H1 (cell line): ENCODE measurements at regions not wholly inside any gene's neighbourhood (a gene's known extent, or its start where the extent isn't known, plus 50 kb on each side); places are given as distances from the start of the nearest gene placed in this dataset.

Experiments used
- CTCF ChIA-PET: fragments of 300-600 bp; sonication (Branson Sonifier 250); formaldehyde crosslinking; loops from one replicate; lab custom pipeline; 2021; ENCODE audit not compliant: partially characterized antibody; lab: Charles Lee
- POLR2A ChIA-PET: fragments of 300-600 bp; sonication (Branson Sonifier 250); formaldehyde crosslinking; loops from one replicate; lab custom pipeline; 2021; ENCODE audit warnings: inconsistent platforms; ENCODE audit not compliant: partially characterized antibody; lab: Charles Lee
- DNase-seq, 2 experiments: peaks; one replicate each; pipeline versions ENCODE4 v3.0.0 to v3.0.0-alpha.2; 2010 to 2022; ENCODE audit warnings: low spot score in 2 of 2, low read depth in 1 of 2, mixed read lengths in 1 of 2
- FAIRE-seq: peaks from 2 replicates; lab custom pipeline; 2011; peaks lifted over from hg19 to GRCh38; lab: Jason Lieb, UNC
- H2AFZ ChIP-seq: 2 replicates; pipeline ENCODE4 v1.8.1; 2012; ENCODE audit warnings: low read length, inconsistent platforms
- H2AK5ac ChIP-seq: 2 replicates; pipeline ENCODE4 v1.6.1; 2013; ENCODE audit warnings: low read depth, low read length
- H2BK120ac ChIP-seq: replicated peaks from 2 replicates; pipeline ENCODE3; 2013; ENCODE audit warnings: low read depth, low read length, inconsistent platforms
- H2BK12ac ChIP-seq: 2 replicates; pipeline ENCODE4 v1.6.1; 2013; ENCODE audit warnings: low read depth, low read length
- H2BK15ac ChIP-seq: 2 replicates; pipeline ENCODE4 v1.6.1; 2013; ENCODE audit warnings: low read length
- H2BK20ac ChIP-seq: 2 replicates; pipeline ENCODE4 v1.6.1; 2013; ENCODE audit warnings: low read length
- H2BK5ac ChIP-seq: 2 replicates; pipeline ENCODE4 v1.6.1; 2013; ENCODE audit warnings: low read depth, low read length
- H3K14ac ChIP-seq: 2 replicates; pipeline ENCODE4 v1.6.1; 2013; ENCODE audit warnings: inconsistent platforms; ENCODE audit not compliant: insufficient read length
- H3K18ac ChIP-seq: 2 replicates; pipeline ENCODE4 v1.6.1; 2013; ENCODE audit warnings: low read length; ENCODE audit errors: extremely low read depth
- H3K23ac ChIP-seq: 2 replicates; pipeline ENCODE4 v1.6.1; 2013; ENCODE audit warnings: inconsistent platforms; ENCODE audit not compliant: insufficient read length
- H3K23me2 ChIP-seq: 2 replicates; pipeline ENCODE4 v1.6.1; 2013; ENCODE audit warnings: low read depth, low read length
- H3K27ac ChIP-seq: 2 replicates; pipeline ENCODE4 v1.6.1; 2011; ENCODE audit warnings: low read depth, low read length, inconsistent platforms
- H3K27me3 ChIP-seq, 4 experiments: replicated peaks in 1 of 4; 1 replicate in 1 of 4; 2 replicates in 3 of 4; pipeline versions ENCODE4 v1.6.1 to v1.8.1; 2011 to 2013; ENCODE audit warnings: low read length in 3 of 4, mild to moderate bottlenecking in 3 of 4, inconsistent platforms in 2 of 4, mixed read lengths in 2 of 4, moderate library complexity in 1 of 4; ENCODE audit not compliant: control insufficient read depth in 3 of 4, insufficient read depth in 3 of 4; ENCODE audit errors: extremely low read depth in 1 of 4
- H3K36me3 ChIP-seq, 4 experiments: 2 replicates each; pipeline versions ENCODE4 v1.6.1 to v1.8.1; 2011 to 2013; ENCODE audit warnings: mild to moderate bottlenecking in 4 of 4, low read length in 3 of 4, moderate library complexity in 2 of 4, control low read depth in 1 of 4, inconsistent platforms in 1 of 4; ENCODE audit not compliant: insufficient read depth in 4 of 4, control insufficient read depth in 2 of 4
- H3K4ac ChIP-seq: replicated peaks from 2 replicates; pipeline ENCODE3; 2013; ENCODE audit warnings: low read length, low read depth, mixed read lengths, inconsistent platforms; ENCODE audit not compliant: insufficient read length
- H3K4me1 ChIP-seq, 4 experiments: replicated peaks in 1 of 4; 1 replicate in 1 of 4; 2 replicates in 3 of 4; pipeline versions ENCODE4 v1.6.1 to v1.8.1; 2011 to 2013; ENCODE audit warnings: low read length in 3 of 4, inconsistent platforms in 2 of 4, mixed read lengths in 1 of 4; ENCODE audit not compliant: insufficient read depth in 4 of 4, control insufficient read depth in 3 of 4
- H3K4me2 ChIP-seq, 2 experiments: 2 replicates each; pipeline versions ENCODE4 v1.6.1 to v1.8.1; 2011 to 2013; ENCODE audit warnings: low read depth in 2 of 2, low read length in 2 of 2, control low read depth in 1 of 2, inconsistent platforms in 1 of 2, mild to moderate bottlenecking in 1 of 2; ENCODE audit not compliant: insufficient read depth in 1 of 2
- H3K4me3 ChIP-seq, 4 experiments: fragments of 200-600, 300-600 bp in 1 of 4; sonication (generic), shearing (Covaris generic), sonication (Bioruptor Twin) in 1 of 4; 2 replicates each; pipeline versions ENCODE4 v1.5.1 to v1.8.1; 2011 to 2016; ENCODE audit warnings: low read length in 4 of 4, low read depth in 3 of 4, control low read depth in 2 of 4, inconsistent platforms in 2 of 4, mild to moderate bottlenecking in 2 of 4, mixed read lengths in 1 of 4, moderate library complexity in 1 of 4; ENCODE audit not compliant: insufficient read depth in 2 of 4; ENCODE audit errors: extremely low read depth in 1 of 4
- H3K56ac ChIP-seq: replicated peaks from 2 replicates; pipeline ENCODE3; 2013; ENCODE audit warnings: low read depth, mild to moderate bottlenecking, mixed read lengths, low read length, inconsistent platforms; ENCODE audit not compliant: insufficient read length
- H3K79me1 ChIP-seq: 2 replicates; pipeline ENCODE4 v1.6.1; 2013; ENCODE audit warnings: low read depth, low read length, control low read depth
- H3K79me2 ChIP-seq, 2 experiments: 2 replicates each; pipeline versions ENCODE4 v1.6.1 to v1.8.1; 2012 to 2013; ENCODE audit warnings: low read length in 2 of 2, mild to moderate bottlenecking in 2 of 2, inconsistent platforms in 1 of 2; ENCODE audit not compliant: insufficient read depth in 2 of 2, control insufficient read depth in 1 of 2
- H3K9ac ChIP-seq, 4 experiments: replicated peaks in 1 of 4; 1 replicate in 1 of 4; 2 replicates in 3 of 4; pipeline versions ENCODE4 v1.6.1 to v1.8.1; 2011 to 2013; ENCODE audit warnings: low read depth in 3 of 4, low read length in 3 of 4, control low read depth in 2 of 4, mild to moderate bottlenecking in 2 of 4, moderate library complexity in 2 of 4, inconsistent platforms in 1 of 4; ENCODE audit errors: extremely low read depth in 1 of 4
- H3K9me3 ChIP-seq, 2 experiments: 2 replicates each; pipeline versions ENCODE4 v1.6.1 to v1.8.1; 2012 to 2013; ENCODE audit warnings: mild to moderate bottlenecking in 2 of 2, moderate library complexity in 2 of 2, control low read depth in 1 of 2, inconsistent platforms in 1 of 2, low read depth in 1 of 2, low read length in 1 of 2, mixed read lengths in 1 of 2; ENCODE audit not compliant: insufficient read depth in 2 of 2
- H4K20me1 ChIP-seq, 2 experiments: replicated peaks in 1 of 2; 2 replicates each; pipeline versions ENCODE3 to v1.8.1; 2011 to 2013; ENCODE audit warnings: inconsistent platforms in 2 of 2, low read length in 2 of 2, mild to moderate bottlenecking in 1 of 2; ENCODE audit not compliant: insufficient read depth in 2 of 2, control insufficient read depth in 1 of 2
- H4K5ac ChIP-seq: 2 replicates; pipeline ENCODE4 v1.6.1; 2013; ENCODE audit warnings: low read length, low read depth, mixed read lengths, inconsistent platforms; ENCODE audit not compliant: insufficient read length
- H4K8ac ChIP-seq: 2 replicates; pipeline ENCODE4 v1.8.0; 2013; ENCODE audit warnings: mild to moderate bottlenecking, moderate library complexity, low read length, inconsistent platforms; ENCODE audit not compliant: insufficient read depth; ENCODE audit errors: extremely low read depth
- H4K91ac ChIP-seq: replicated peaks from 2 replicates; pipeline ENCODE3; 2013; ENCODE audit warnings: low read length, mixed read lengths, inconsistent platforms; ENCODE audit not compliant: insufficient read length
- CTCF ChIP-seq, 3 experiments: IDR thresholded peaks; 1 replicate in 2 of 3; 2 replicates in 1 of 3; pipeline versions ENCODE4 v1.5.1 to v1.6.1; 2011; ENCODE audit warnings: low read length in 3 of 3, mild to moderate bottlenecking in 3 of 3, inconsistent platforms in 2 of 3, low read depth in 1 of 3, moderate library complexity in 1 of 3; ENCODE audit not compliant: insufficient read depth in 1 of 3; ENCODE audit errors: control extremely low read depth in 1 of 3
- EP300 ChIP-seq, 2 experiments: IDR thresholded peaks; 1 replicate in 1 of 2; 2 replicates in 1 of 2; pipeline ENCODE4 v1.6.1; 2011 to 2012; ENCODE audit warnings: low read depth in 2 of 2, low read length in 2 of 2, mild to moderate bottlenecking in 2 of 2, borderline replicate concordance in 1 of 2, inconsistent platforms in 1 of 2, moderate library complexity in 1 of 2
- RAD21 ChIP-seq, 2 experiments: IDR thresholded peaks in 1 of 2; conservative IDR thresholded peaks in 1 of 2; 2 replicates each; pipeline ENCODE4 v1.6.1; 2011; ENCODE audit warnings: low read depth in 2 of 2, low read length in 2 of 2, improper control_type of control experiment in 1 of 2, inconsistent platforms in 1 of 2, mild to moderate bottlenecking in 1 of 2, moderate library complexity in 1 of 2
- SAP30 ChIP-seq: fragments of 300-600 bp; sonication (generic); IDR thresholded peaks from 2 replicates; pipeline ENCODE4 v1.7.1; 2012; ENCODE audit warnings: low read length, moderate library complexity, mild to moderate bottlenecking, inconsistent platforms; ENCODE audit not compliant: insufficient read depth, insufficient replicate concordance
- SUZ12 ChIP-seq: fragments of 200-600 bp; sonication (generic); IDR thresholded peaks from 2 replicates; pipeline ENCODE4 v1.6.1; 2012; ENCODE audit warnings: mild to moderate bottlenecking, inconsistent platforms, low read length, moderate library complexity, mixed read lengths
- TAF1 ChIP-seq: IDR thresholded peaks from 2 replicates; pipeline ENCODE4 v1.6.1; 2011; ENCODE audit warnings: mild to moderate bottlenecking, low read depth, low read length
- YY1 ChIP-seq: IDR thresholded peaks from 2 replicates; pipeline ENCODE4 v1.6.1; 2011; ENCODE audit warnings: low read depth, mild to moderate bottlenecking, low read length
- WGBS, 2 experiments: shearing (Covaris generic) in 1 of 2; methylation state at CpG; one replicate each; pipeline versions ENCODE4 v1.1.6 to v1.1.7; 2013 to 2015; ENCODE audit warnings: low lambda C conversion rate in 2 of 2, mixed read lengths in 2 of 2, inconsistent platforms in 1 of 2, low coverage in 1 of 2, missing lambda C conversion rate in 1 of 2; ENCODE audit not compliant: insufficient replicate concordance in 2 of 2, insufficient coverage in 1 of 2, insufficient read length in 1 of 2; ENCODE audit errors: extremely low coverage in 1 of 2, missing lambda C conversion rate in 1 of 2; 5-methylcytosine and 5-hydroxymethylcytosine counted together

DNA sequence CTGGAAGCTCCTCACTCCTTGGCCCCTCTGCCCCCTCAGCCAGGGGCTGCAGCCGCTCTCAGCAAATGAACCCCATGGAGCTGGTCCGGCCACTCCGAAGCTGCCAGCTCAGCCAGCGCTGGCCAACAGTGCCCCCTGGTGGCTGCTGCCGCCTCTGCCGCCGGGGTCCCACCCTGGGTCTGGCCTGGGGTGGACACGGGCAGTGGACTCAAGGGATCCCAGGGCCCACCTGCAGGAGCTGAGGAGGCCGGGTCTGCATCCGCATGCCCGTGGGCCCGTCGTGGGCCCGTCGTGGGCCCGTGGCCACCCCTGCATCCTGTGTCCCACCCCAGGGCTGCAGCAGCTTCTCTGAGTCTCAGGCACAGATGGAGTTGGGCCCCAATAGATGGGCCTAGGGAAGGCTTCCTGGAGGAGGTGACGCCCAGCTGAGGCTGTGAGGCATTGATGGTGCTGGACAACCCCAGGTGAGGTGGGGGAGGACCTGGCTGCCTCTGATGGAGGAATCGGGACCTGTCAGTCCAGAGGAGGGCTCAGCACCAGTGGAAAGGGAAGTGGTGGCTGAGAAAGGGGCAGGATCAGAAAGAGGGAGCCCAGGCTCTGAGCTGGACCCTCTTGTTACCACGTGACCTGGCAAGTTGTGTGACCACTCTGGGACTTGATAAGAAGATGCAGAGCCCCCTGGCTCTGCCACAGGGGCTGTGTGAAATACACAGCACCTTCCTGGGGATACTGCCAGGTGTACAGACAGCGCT lies 522.3 kb downstream of the BRD1 start:
- WGBS, 2 experiments = 28% methylated on average over 20 of the region's 20 CpGs; no CpG with 5 or more reads in 1 of the 2 experiments
- no peaks in the 10 kb centered on the region; the same call in 1 of the 2 replicates for H3K23me2 ChIP-seq
- ChIA-PET CTCF (interaction anchor here (0.6 to 5.7 kb wide), 75 partner anchors 9 to 725 kb away, joined by 3 to 95 read pairs (median 4); no protein-coding TSS in a partner anchor), POLR2A (interaction anchor here (0.8 to 1.3 kb wide), 3 partner anchors 9 to 35 kb away, joined by 3 read pairs; no protein-coding TSS in a partner anchor)
- H3K4ac ChIP-seq = no peak overlapping the region
- H3K4me1 ChIP-seq = peaks cover 0 to 4% (median 2%) of the 10 kb centered on the region in 4 experiments; a peak in 4 of 7 replicates
- H3K79me2 ChIP-seq = no peaks in the 10 kb centered on the region
- peak overlapping the region; percentile 85 for H4K91ac ChIP-seq
- 0 out of 4 replicates have a peak overlapping the region, but pooled peaks of 1 of the 2 experiments have one; percentile 38 for H3K4me2 ChIP-seq
- H3K27me3 ChIP-seq = no peaks in the 10 kb centered on the region; a peak in 1 of 7 replicates
- no peaks in the 10 kb centered on the region for H3K9me3 ChIP-seq
- no peak overlapping the region for H3K56ac ChIP-seq
- H4K20me1 ChIP-seq = peaks cover 0 to 2% of the 10 kb centered on the region in 2 experiments
- FAIRE-seq = no peak
- H2AFZ ChIP-seq = peak overlapping the region; percentile 24; the same call in 1 of the 2 replicates
- H2BK15ac ChIP-seq = no peak overlapping the region
- peak; percentile 38 to 100 for DNase-seq
- H3K18ac ChIP-seq = peak overlapping the region; percentile 71; the same call in 1 of the 2 replicates
- peak overlapping the region; percentile 72; the same call in 1 of the 2 replicates for H2BK20ac ChIP-seq
- no peak overlapping the region for H3K9ac ChIP-seq
- no peak overlapping the region for H3K27ac ChIP-seq
- H3K14ac ChIP-seq = no peak overlapping the region
- no peaks in the 10 kb centered on the region for H3K79me1 ChIP-seq
- peak overlapping the region; percentile 75; the same call in 1 of the 2 replicates for H2BK12ac ChIP-seq
- H2AK5ac ChIP-seq = no peak overlapping the region
- no peak overlapping the region for H4K5ac ChIP-seq
- H4K8ac ChIP-seq = peak overlapping the region; percentile 41; the same call in 1 of the 2 replicates
- no peak overlapping the region for H3K23ac ChIP-seq
- no peak overlapping the region for H3K4me3 ChIP-seq
- peak overlapping the region; percentile 66; the same call in 1 of the 2 replicates for H2BK5ac ChIP-seq
- H3K36me3 ChIP-seq = no peaks in the 10 kb centered on the region
- no peak overlapping the region for H2BK120ac ChIP-seq
- TF ChIP-seq YY1 = peak; percentile 50; the same call in 1 of the 2 replicates
- no peak for TF ChIP-seq SAP30
- TF ChIP-seq SUZ12 = no peak
- TF ChIP-seq TAF1 = no peak
- TF ChIP-seq RAD21 (IDR thresholded peaks at IDR 0.05 in 1 of 2, conservative IDR thresholded peaks at IDR 0.05 in 1 of 2; ENCODE audit: low read depth in 2 of 2, low read length in 2 of 2) = peak; percentile 99
- peak in 1 of 2 experiments; percentile 74; a peak in 1 of 3 replicates for TF ChIP-seq EP300 (IDR thresholded peaks at IDR 0.05; ENCODE audit: borderline replicate concordance in 1 of 2, low read depth in 2 of 2, low read length in 2 of 2)
- peak; percentile 90 to 96 (median 94) for TF ChIP-seq CTCF (IDR thresholded peaks at IDR 0.05; ENCODE audit: control extremely low read depth in 1 of 3, insufficient read depth in 1 of 3, low read depth in 1 of 3, low read length in 3 of 3)
